PC-3 (cell line): ENCODE measurements at regions not wholly inside any gene's neighbourhood (a gene's known extent, or its start where the extent isn't known, plus 50 kb on each side); places are given as distances from the start of the nearest gene placed in this dataset.

Experiments
- ATAC-seq: fragments of 200-7000 bp; cut with Tn5 transposase; 2 replicates; pipeline ENCODE4 v1.9.1; 2020; ENCODE audit warnings: mild to moderate bottlenecking, moderate library complexity
- BruUV-seq: library from RNA; stranded (reverse); fragments of 400-500 nt; replicated peaks from 2 replicates; lab custom pipeline; 2021; lab: Mats Ljungman, UMichigan
- CTCF ChIA-PET: fragments of 300-600 bp; sonication (Branson Sonifier 250); formaldehyde crosslinking; loops from one replicate; lab custom pipeline; 2022; ENCODE audit warnings: antibody characterized with exemption; lab: Charles Lee
- POLR2A ChIA-PET: fragments of 300-600 bp; sonication (Branson Sonifier 250); formaldehyde crosslinking; loops from one replicate; lab custom pipeline; 2022; ENCODE audit warnings: antibody characterized with exemption; ENCODE audit not compliant: unreplicated experiment; lab: Charles Lee
- DNase-seq: peaks from one replicate; pipeline ENCODE4 v3.0.0-alpha.2; 2015
- H2AFZ ChIP-seq: fragments of 300-600 bp; sonication (generic); 2 replicates; pipeline ENCODE4 v1.6.0; 2016; ENCODE audit warnings: antibody characterized with exemption, low read length
- H3F3A ChIP-seq: fragments of 300-600 bp; sonication (generic); one replicate; pipeline ENCODE4 v1.6.0; 2017; ENCODE audit warnings: antibody characterized with exemption, low read length, control low read depth, mild to moderate bottlenecking; ENCODE audit not compliant: unreplicated experiment
- H3K27ac ChIP-seq: fragments of 300-600 bp; sonication (generic); 2 replicates; pipeline ENCODE4 v1.5.1; 2016; ENCODE audit warnings: mild to moderate bottlenecking, low read length
- H3K27me3 ChIP-seq: fragments of 300-600 bp; sonication (generic); 2 replicates; pipeline ENCODE4 v1.6.1; 2016; ENCODE audit warnings: low read length, mixed read lengths
- H3K36me3 ChIP-seq: fragments of 300-600 bp; sonication (generic); 2 replicates; pipeline ENCODE4 v1.6.1; 2016; ENCODE audit warnings: low read depth, mixed run types, low read length, mixed read lengths
- H3K4me1 ChIP-seq: fragments of 300-600 bp; sonication (generic); 2 replicates; pipeline ENCODE4 v1.5.1; 2016; ENCODE audit warnings: low read length; ENCODE audit not compliant: insufficient read depth
- H3K4me2 ChIP-seq: fragments of 300-600 bp; sonication (generic); 2 replicates; pipeline ENCODE4 v1.6.0; 2016; ENCODE audit warnings: low read length
- H3K4me3 ChIP-seq: fragments of 300-600 bp; sonication (generic); 2 replicates; pipeline ENCODE4 v1.5.1; 2016; ENCODE audit warnings: mild to moderate bottlenecking, low read length, mixed read lengths
- H3K79me2 ChIP-seq: fragments of 300-600 bp; sonication (generic); 2 replicates; pipeline ENCODE4 v1.6.1; 2017; ENCODE audit warnings: low read length, mixed read lengths
- H3K9ac ChIP-seq: fragments of 300-600 bp; sonication (generic); 2 replicates; pipeline ENCODE4 v1.6.0; 2016; ENCODE audit warnings: mild to moderate bottlenecking, low read length
- H3K9me2 ChIP-seq: fragments of 300-600 bp; sonication (generic); replicated peaks from 2 replicates; pipeline ENCODE4 v1.6.1; 2016; ENCODE audit warnings: mixed run types, low read length, mixed read lengths
- H3K9me3 ChIP-seq: fragments of 300-600 bp; sonication (generic); 2 replicates; pipeline ENCODE4 v1.6.1; 2016; ENCODE audit warnings: low read length, mixed read lengths
- H4K20me1 ChIP-seq: fragments of 300-600 bp; sonication (generic); 2 replicates; pipeline ENCODE4 v1.6.1; 2016; ENCODE audit warnings: low read length, mixed read lengths
- EZH2 ChIP-seq: fragments of 300-600 bp; sonication (generic); IDR thresholded peaks from one replicate; pipeline ENCODE4 v1.6.1; 2017; ENCODE audit warnings: antibody characterized with exemption, mild to moderate bottlenecking, low read length; ENCODE audit not compliant: unreplicated experiment
- EZH2phosphoT487 ChIP-seq: fragments of 300-600 bp; sonication (generic); IDR thresholded peaks from 2 replicates; pipeline ENCODE4 v1.6.1; 2018; ENCODE audit warnings: mild to moderate bottlenecking, antibody characterized with exemption, low read length, borderline replicate concordance
- intact Hi-C: fragments of 100-400 bp; cut with micrococcal nuclease; formaldehyde crosslinking; loops from 2 replicates; pipeline ENCODE4 v1.9.0; 2023
- TF ChIP-seq, protein P1 (sequence below): fragments of 300-600 bp; sonication (generic); conservative IDR thresholded peaks from 2 replicates; pipeline ENCODE4 v1.5.1; 2017; ENCODE audit warnings: antibody characterized with exemption, low read depth, mild to moderate bottlenecking, low read length

DNA sequence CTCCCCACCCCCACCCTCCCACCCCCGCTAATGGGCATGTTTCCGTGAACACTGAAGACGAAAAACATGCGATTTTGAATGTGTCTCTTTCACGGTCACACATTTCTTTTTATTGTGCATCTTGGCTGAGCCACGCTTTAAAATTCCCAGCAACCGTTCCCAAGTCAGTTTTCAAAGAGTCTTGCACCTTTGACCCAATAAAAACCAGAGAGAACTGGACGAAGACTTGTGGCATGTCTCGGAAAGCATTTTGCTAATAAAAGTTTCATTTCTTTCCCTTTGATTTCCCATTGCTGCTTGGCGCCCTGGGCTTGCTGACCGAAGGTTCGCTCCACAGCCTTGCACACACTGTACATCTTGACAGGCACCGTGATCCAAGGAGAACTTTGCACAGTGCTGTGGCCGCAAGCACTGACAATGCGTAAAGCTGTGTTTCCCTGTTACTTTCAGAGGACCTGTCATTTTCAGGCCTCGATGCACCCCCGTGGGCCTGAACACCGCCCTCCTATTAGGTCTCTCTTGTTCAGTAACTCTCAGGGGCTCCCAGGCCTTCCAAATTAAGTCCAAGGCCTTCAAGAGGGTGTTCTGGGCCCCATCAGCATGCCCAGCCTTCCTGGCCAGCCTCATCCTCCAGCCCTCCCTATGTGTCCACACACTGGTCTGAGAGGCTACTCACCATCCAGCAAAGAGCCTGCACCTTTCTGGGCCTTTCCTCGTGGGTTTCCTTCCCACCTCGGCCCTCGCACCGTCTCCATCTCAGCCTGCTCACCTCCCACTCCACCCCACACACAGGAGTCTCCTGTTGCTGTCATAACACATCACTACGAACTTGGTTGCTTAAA lies 63.4 kb upstream of the DIO3 start:
- ATAC-seq, result no peak
- Histone ChIP-seq H3K4me3 (no peak overlapping the region), H3K27ac (no peak overlapping the region), H3K27me3 (no peaks in the 10 kb centered on the region), H3K36me3 (no peaks in the 10 kb centered on the region), H3K9ac (no peak overlapping the region), H3F3A (no peaks in the 10 kb centered on the region), H3K79me2 (no peaks in the 10 kb centered on the region), H3K4me1 (no peaks in the 10 kb centered on the region), H3K9me2 (no peaks in the 10 kb centered on the region), H2AFZ (no peak overlapping the region), H3K9me3 (no peaks in the 10 kb centered on the region), H3K4me2 (no peak overlapping the region), H4K20me1 (no peaks in the 10 kb centered on the region)
- intact Hi-C loops, result no loop called here
- no peak for DNase-seq
- ChIA-PET POLR2A (no interaction called here), CTCF (no interaction called here)
- no TSS peak for BruUV-seq
- no peak for TF ChIP-seq EZH2phosphoT487
- TF ChIP-seq, protein P1, sequence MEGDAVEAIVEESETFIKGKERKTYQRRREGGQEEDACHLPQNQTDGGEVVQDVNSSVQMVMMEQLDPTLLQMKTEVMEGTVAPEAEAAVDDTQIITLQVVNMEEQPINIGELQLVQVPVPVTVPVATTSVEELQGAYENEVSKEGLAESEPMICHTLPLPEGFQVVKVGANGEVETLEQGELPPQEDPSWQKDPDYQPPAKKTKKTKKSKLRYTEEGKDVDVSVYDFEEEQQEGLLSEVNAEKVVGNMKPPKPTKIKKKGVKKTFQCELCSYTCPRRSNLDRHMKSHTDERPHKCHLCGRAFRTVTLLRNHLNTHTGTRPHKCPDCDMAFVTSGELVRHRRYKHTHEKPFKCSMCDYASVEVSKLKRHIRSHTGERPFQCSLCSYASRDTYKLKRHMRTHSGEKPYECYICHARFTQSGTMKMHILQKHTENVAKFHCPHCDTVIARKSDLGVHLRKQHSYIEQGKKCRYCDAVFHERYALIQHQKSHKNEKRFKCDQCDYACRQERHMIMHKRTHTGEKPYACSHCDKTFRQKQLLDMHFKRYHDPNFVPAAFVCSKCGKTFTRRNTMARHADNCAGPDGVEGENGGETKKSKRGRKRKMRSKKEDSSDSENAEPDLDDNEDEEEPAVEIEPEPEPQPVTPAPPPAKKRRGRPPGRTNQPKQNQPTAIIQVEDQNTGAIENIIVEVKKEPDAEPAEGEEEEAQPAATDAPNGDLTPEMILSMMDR, result no peak
- no peak for TF ChIP-seq EZH2

DNA sequence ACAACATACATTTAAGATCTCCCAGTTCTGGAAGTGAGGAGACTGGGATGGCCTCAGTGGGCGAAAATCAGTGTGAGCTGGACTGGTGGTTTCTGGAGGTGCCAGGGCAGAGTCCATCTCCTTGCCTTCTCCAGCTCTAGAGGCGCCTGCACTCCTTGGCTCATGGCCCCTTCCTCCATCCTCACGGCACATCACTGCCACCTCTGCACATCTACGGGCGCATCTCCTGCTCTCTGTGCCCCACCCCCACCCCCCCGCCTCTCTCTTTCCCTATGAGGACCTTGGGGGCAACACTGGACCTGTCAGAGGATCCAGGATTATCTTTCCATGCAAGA lies 62.8 kb upstream of the DIO3 start:
- no peak overlapping the region for H3K9ac ChIP-seq
- no peaks in the 10 kb centered on the region for H3K9me3 ChIP-seq
- CTCF ChIA-PET, result no interaction called here
- H2AFZ ChIP-seq, result no peak overlapping the region
- H3K4me2 ChIP-seq, result no peak overlapping the region
- no peaks in the 10 kb centered on the region for H3K9me2 ChIP-seq
- H4K20me1 ChIP-seq, result no peaks in the 10 kb centered on the region
- no peaks in the 10 kb centered on the region for H3K4me1 ChIP-seq
- no peaks in the 10 kb centered on the region for H3K79me2 ChIP-seq
- intact Hi-C loops, result no loop called here
- no peaks in the 10 kb centered on the region for H3K36me3 ChIP-seq
- H3K27ac ChIP-seq, result no peak overlapping the region
- H3F3A ChIP-seq, result no peaks in the 10 kb centered on the region
- TF ChIP-seq EZH2 (no peak), EZH2phosphoT487 (no peak)
- TF ChIP-seq, protein P1, result no peak
- no peak overlapping the region for H3K4me3 ChIP-seq
- no peaks in the 10 kb centered on the region for H3K27me3 ChIP-seq
- BruUV-seq, result no TSS peak
- POLR2A ChIA-PET, result no interaction called here
- no peak for DNase-seq
- no peak for ATAC-seq

DNA sequence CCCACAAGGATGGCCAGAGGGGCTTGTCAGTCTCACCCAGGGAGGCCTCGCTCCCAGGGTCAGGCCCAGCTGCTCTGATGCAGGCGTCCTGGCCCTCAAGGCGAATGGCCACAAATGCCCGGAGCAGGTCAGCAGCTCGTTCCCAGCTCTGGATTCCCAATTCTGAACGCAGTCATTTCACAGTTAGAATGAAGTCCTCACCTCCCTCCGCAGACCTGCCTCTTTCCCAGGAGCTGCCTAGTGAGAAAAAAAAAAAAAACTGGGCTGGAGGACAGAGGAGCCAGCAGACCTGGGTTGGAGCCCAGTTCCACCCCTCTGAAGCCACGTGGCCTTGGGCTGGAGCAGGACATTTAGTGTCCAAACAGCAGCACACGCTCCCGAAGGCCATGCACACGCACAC lies 62.2 kb upstream of the DIO3 start:
- Histone ChIP-seq H4K20me1 (no peaks in the 10 kb centered on the region), H3K4me1 (no peaks in the 10 kb centered on the region), H3K27ac (no peak overlapping the region), H3K27me3 (no peaks in the 10 kb centered on the region), H3K36me3 (no peaks in the 10 kb centered on the region), H3F3A (no peaks in the 10 kb centered on the region), H3K9me2 (no peaks in the 10 kb centered on the region), H3K4me3 (no peak overlapping the region), H3K79me2 (no peaks in the 10 kb centered on the region), H3K4me2 (no peak overlapping the region), H2AFZ (no peak overlapping the region), H3K9me3 (no peaks in the 10 kb centered on the region), H3K9ac (no peak overlapping the region)
- BruUV-seq, result no TSS peak
- TF ChIP-seq EZH2phosphoT487 (no peak), EZH2 (no peak)
- TF ChIP-seq, protein P1, result no peak
- intact Hi-C loops, result no loop called here
- POLR2A ChIA-PET, result no interaction called here
- no peak for ATAC-seq
- CTCF ChIA-PET, result no interaction called here
- DNase-seq, result no peak
